ENCODE measurements at regions not wholly inside any gene's neighbourhood (a gene's known extent, or its start where the extent isn't known, plus 50 kb on each side); places are given as distances from the start of the nearest gene placed in this dataset.

DNA sequence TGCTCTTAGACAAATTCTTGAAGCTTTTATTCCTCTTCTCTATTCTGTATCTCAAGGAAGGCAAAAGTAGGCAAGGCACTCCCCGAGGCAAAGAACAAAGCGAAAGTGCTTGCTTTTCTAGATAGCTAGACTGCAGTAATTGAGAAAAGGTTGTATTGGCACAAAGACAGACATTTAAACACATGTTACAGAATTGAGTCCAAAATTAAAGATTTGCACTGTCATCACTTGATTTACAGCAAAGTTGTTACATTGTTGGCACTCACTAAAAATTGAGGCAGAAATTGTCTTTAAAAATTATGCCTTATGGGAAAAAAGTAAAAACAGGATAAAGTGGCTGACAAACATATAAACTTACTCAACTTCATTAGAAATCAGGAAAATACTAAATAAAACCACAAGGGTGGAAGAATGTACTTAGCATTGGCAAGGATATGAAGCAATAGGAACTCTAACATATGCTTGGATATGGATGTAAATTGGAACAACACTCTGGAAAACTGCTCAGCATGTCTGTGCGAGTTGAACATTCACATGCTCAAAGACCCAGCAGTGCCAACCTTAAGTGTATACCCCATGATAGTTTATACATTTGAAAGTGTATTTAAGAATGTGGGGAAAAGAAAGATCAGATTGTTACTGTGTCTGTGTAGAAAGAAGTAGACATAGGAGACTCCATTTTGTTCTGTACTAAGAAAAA, 491.3 kb downstream of the GLRX3 start:
- DNase-seq = no peak

DNA sequence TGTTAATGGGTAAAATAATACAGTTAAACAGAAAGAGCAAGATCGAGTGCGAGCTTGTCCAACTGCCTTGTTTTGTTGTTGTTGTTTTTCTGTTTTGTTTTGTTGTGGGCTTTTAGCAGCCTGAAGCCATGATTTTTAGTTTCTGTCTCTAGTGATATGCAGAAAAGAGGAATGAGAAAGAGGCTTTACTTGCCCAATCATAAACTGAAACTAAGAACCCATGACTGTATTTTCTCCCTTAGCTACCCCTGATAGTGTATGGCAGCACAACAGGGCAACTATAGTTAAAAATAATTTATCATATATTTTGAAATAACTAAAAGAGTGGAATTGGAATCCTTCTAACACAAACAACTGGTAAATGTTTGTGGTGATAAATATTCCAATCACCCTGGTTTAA, 493.9 kb downstream of the GLRX3 start:
- no peak for DNase-seq

DNA sequence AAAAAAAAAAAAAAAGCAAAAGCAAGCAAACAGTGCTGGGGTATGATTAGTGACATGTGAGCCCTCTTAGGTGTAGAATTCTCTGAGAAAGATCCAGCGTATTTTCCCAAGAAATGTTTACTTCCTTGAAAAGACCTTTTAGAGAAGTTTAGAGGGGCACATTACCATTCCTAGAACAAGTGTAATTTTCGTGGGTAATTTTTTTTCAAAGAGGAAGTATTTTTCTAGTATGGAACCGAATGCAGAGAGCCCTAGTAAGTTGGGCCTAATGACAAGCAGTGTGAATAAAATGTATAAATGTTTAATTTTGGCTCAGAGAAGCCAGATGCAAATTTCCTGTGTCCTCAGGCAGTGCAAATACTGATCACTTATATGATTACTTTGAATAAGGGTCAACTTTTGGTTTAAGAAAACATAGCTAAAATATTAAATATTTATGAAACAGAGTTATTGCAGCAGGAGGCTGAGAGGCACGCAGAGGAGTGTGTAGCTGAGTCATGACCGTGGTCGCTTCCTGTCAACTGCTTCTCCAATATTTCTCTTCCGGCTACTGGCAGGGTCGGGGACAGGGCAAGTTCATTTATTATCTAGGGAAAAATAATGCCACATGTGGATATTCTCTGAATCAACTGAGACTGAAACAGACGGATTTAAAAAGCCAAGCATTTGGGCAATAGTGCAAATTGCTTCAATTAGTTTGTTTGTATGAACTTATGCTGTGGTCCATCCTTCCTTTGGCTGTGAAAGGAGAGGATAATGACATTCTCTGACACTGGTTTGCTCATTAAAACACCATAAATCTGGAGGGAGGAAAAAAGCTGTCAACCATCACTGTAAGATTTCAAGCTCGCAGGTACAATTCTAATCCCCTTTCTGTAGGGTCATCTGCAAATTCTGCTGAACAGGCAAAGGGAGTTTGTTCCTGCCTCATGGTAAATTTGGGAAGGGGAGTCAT, 495.2 kb downstream of the GLRX3 start:
- DNase-seq = no peak

DNA sequence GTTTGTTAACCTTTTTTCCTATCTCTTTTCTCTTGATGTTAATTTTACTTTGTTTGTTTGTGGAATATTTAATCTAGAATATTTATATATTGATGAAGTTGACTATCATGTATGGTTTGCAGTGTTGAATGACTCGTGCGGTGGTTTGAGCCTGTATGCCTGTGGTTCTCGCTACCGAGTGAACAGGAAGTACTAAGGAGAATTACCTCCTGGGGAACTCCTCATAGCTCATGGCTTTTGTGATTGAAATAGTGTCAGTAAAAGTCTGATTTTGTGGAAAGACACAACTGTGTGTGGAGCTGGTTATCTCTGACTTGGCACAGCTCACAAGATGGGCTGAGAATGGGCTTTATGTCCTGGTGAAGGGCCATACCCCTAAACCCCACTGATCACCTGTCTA, 498.6 kb downstream of the GLRX3 start:
- no peak for DNase-seq

DNA sequence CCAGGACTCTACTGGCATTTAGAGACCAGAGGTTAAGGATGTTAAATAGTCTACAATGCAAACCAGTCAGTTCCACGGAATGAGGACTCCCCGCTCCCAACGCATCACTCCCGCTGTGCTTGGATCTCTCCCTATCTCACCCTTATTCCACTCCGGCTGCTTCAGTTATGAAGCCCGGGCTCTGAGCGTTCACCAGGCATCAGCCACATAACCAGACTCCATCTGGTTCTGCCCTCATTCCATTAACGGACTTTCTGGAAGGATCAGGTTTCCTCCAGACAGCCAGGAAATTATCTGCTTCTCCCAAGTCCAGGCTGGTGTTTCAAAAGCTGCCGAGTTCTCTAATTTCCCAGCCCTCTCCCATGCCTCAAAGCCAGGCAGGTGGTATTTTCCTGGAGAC, 499.3 kb downstream of the GLRX3 start:
- DNase-seq = no peak

DNA sequence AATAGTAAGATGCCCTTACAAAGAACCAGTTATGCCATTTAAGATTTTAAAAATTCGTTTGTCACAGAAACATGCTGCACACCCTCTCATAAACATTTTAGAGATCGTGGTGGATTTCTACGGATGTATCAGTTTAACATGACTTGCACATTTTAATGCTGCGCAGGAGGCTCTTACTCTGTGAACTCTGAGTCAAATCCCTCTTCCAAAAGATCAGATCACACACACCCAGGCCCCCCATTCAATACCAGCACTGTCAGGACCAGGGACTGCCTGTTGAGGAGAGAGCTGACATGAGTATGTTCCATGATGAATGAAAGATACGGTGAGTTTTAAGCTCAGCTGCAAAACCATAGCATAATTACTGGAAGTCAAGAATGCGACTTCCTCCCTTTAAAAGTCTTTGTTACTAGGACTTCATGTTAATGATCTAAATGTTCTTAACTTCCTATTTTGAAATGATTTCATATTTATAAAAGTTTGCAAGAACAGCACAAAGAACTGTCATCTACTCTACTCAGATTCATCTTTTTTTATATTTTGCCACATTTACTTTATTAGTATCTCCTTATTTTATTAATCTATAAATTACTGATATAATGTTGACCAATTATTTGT, 500.2 kb downstream of the GLRX3 start:
- DNase-seq = no peak

DNA sequence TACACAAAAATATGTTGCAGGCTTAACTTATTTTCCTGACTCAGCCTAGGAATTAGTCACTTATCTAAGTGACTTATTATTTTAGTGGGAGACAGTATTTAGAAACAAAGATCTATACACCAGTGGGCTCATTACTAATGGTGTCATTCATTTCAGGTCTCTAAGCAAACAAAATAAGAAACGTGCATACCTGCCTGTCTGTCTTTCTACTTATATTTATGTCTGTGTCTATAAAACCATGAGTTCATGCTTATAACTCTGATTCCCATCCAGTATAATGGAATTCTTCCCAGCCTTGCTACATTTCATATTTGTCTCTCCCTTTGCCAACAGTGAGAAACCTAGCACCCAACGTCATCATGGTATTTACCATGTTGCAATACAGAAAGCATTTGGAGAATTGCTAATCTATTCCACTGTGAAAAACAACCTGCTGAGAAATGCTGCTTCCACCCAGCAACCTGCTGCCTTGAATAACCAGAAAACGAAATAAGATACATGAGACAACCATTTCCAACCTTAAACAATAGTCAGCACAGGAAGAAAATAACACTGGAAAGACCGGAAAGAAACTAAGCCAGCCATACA, 501.0 kb downstream of the GLRX3 start:
- no peak for DNase-seq

DNA sequence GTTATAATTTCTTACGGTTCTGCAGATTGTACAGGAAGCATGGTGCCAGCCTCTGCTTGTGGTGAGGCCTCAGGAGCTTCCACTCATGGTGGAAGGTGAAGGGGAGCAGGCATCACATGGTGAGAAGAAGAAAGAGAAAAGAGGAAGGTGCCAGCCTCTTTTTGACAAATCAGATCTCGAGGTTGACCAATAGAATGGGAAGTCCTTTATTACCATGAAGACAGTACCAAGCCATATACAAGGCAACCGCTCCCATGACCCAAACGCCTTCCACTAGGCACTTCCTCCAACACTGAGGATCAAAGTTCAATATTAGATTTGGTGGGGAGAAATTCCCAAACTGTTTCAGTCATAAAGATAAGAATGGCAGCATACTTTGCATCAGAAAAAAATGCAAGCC, 502.8 kb downstream of the GLRX3 start:
- no peak for DNase-seq

DNA sequence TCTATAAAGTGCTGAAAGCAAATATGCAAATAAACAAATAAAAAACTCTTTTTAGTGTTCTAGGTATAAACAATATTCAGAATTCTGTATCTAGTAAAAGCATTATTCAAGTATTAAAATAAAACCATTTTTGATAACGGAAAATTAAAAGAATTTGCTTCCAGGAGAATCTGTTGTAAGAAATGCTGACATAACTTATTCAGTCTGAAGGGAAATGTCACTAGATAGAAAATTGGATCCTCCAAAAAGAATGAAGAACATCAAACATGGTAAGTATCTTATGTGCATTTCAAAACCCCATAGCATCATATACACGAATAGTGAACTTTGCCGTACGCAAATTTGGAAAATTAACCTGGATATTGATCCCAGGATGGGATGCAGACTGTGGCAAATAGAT, 506.7 kb downstream of the GLRX3 start:
- no peak for DNase-seq

DNA sequence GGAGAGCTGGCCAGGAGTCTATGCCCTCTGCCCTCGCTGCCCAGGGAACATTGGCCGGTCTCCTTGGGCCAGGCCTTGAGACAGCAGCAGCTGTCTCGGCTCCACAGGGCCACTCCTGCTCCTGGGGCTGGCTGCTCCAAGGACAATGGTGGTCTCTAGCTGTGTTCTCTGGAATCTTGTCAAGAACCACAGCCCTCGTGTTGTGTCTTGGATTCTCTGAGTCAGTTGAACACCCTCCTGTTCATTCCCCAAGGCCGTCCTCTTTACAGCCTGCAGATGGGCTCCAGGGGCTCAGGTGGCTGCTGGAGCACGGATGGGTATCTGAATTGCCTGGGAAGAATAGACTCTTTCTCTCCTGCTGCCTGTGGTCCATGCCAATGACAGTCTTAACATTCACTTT, 511.1 kb downstream of the GLRX3 start:
- no peak for DNase-seq

DNA sequence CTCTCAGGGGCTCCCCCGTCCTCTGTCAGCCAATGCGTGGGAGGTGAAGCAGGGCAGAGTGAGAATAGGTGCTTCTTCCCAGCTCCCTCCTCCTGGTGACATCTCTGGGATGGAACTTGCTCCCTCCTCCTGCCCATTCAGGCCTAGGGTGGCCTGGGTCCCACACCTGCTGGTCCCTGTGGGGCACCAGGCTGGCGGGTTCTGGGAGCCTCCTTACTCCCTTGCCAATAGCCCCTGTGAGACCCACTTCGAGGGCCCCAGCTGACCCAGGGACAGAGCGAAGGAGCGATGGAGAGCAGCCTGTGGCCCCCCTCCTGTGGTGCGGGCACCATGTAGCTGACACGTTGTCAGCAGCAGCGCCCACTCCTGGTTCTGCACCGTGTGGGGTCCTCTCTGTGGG, 512.6 kb downstream of the GLRX3 start:
- DNase-seq = no peak

DNA sequence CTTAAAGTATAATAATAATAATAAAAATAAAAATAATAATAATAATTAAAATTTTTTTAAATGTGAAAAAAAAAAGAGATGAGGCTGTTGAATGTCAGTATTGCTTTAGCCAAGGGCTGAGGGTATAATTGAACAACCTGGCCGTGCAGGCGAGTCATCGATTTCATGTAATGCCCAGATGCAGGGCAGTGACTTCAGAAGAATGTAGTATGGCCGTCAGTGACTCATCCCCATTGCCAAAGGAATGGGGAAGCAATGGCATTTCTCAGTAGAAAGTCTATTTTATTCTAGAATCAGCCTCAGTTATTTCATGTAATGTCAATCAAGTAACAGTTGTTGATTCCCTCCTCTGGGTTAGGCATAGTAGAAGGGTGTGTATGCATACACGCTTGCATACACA, 516.4 kb downstream of the GLRX3 start:
- DNase-seq = no peak

DNA sequence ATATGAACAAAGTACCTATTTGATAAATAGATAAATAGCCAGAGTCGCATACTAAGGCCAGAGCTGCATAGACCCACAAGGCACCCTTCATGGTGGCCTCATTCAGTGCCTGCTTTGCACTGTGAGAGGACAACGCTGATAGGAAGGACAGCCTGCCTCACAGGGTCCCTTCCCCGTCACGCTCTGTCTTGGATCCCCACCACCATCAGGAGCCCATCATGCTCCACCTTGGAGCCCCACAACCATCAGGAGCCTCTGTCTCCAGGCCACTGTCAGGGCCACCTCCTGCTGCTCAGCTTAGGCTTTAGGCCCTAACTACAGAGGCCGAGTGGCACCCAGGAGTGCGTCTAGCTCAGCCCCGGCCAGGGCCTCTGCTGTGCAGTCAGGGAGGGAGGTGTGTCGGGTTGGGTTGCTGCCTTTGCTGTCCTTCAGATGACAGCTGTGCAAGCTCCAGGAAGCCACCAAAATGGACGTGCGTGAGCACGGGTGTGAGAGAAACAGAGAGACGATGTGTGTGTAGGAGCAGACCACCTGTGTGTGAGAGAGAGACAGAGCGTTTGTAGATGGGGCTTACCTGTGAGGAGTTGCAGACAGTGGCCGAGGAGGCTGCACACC, 516.9 kb downstream of the GLRX3 start:
- no peak for DNase-seq

DNA sequence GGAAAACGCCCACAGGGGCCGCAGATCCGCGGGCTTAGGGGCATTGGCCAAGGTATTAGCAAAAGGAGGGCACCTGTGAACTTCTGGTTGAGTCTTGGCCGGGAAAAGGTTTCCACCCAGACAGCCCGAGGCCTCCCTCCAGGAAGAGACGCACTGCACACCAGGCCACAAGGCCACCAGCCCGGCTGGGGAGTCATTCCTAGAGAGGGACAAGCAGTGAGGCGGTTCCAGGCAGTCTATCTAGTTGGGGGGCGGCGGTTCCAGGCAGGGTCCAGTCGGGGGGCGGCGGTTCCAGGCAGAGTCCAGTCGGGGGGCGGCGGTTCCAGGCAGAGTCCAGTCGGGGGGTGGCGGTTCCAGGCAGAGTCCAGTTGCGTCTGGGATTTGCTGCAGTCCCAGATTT, 518.5 kb downstream of the GLRX3 start:
- no peak for DNase-seq

DNA sequence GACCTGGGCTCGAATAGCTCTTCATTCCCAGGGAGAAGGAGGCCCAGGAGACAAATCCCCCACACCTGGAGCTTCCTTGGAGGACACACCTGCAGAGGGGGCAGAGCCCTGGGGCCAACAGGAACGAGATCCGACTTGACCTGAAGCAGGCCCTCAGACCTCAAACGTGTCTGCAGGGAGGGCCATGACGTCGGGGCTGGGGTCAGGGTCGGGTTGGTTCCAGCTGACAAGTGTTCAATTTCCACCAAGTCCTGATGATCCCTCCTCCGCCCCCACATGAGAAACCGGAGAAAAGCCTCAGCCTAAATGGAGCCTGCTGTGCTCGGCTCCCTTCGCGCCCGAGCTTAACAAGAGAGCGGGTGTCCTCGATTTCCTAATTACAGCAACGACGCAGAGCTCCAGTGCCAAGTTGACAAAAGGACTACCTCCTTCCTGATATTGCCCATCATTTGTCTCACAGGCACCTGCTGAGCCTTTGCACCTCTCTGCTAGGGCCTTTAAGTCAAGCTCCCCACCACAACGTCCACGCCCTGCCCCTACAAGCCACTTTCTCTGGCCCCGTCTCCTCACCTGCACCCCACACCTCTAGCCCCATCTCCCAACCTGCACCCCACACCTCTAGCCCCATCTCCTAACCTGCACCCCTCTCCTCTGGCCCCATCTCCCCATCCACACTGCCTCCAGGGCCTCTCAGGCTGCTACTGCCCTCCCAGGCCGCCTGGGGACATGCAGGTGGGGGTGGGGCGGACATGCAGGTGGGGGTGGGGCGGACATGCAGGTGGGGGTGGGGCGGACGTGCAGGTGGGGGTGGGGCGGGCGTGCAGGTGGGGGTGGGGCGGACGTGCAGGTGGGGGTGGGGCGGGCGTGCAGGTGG, 519.4 kb downstream of the GLRX3 start:
- no peak for DNase-seq

DNA sequence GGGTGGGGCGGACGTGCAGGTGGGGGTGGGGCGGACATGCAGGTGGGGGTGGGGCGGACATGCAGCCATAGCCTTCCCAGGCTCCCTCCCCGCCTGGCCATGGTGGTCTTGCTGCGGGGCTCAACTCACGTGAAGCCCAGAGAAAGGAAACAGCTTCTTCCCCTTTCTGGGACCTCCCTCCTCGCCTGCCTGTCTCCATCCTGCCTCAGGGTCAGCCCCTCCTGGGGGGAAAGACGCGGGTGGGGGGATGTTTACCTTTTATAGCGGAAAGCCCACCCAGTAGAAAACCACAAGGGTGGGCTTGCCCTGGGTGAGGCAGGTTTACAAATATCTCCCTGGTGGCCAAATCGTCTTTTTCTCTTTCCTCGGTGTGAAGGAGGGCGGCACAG, 520.0 kb downstream of the GLRX3 start:
- no peak for DNase-seq

DNA sequence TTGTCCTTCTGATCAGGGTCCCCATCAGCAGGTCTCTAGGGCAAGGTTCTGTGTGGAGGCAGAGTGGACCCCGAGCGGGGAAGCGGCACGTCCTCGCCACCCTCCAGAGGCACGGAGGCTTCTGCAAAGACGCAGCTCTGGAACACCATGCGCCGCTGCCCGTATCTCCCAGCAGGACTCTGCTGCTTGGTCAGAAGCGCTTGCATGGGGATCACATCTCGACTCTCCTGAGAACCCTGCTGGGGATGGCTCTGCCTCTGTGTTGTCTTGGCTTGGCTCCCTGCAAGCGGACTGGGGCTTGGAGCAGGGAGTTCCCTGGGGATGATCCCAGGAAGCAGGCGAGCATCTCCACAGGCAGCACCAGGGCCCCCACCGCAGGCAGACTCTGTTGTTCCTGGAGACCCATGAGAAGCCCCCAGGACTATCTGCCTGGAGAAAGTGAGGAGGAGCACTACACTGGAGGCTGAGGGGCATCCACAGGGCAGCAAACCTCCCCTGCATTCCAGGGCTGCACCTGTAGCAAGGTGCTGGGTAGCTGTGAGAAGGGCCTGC, 520.5 kb downstream of the GLRX3 start:
- DNase-seq = no peak

DNA sequence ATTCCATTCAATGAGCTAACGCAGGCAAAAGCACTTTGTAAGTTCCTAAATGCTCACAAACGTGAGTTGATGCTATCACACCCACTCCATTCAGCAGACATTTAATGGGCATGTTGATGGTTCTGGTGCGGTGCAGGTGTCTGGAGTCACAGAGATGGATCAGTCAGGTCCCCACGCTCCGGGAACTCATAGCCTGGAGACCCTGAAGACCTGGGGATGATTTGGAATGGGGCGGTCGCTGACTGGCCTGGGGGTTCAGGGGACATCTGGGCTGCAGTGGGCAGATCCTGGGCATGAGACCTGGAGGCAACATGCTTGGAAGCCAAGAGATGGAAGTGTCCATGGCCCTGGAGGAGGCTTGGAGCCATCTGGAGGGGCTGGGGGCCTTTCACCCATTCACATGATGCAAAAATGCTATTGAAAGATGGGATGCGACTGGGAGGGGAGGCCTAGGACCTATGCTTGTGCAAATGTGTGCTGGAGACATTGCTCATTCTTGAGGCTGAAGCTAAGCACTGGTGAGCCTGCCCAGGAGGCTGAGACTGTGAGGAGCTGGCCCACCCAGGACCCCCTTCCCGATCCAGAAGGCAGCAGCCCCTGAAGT, 522.6 kb downstream of the GLRX3 start:
- no peak for DNase-seq

DNA sequence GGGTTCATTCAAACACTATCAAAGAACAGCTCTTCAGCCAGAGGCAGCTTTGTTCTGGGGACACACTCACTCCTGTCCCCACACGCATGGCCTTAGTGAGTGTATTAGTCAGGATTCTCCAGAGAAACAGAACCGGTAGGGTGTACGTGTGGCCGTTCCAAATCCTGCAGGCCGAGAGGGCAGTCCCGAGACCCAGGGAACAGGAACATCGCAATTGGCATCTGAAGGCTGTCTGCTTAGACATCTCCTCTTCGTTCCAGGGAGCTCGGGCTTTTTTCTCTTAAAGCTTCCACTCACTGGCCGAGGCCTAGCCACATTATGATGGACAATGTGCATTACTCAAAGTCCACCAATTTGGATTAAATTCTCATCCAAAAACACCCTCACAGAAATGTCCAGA, 523.3 kb downstream of the GLRX3 start:
- DNase-seq = no peak

DNA sequence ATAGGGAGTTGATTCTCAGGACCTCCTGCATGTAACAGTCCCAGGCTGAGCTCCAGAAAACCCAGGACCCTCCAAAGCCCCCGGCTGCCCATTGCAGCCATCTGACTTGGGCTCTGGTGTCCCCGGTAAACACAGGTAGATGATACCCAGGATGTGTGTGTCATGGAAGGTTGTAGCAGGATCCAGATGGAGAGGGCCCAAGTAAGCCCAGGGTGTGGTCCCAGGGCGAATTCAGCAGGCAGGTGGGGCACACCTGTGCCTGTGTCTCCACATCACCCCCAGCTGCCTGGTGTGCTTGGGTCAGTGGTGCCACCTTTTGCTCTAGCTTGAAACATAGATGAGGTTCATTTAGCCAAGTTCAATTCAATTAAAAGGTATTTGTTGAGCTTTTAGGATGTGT, 524.1 kb downstream of the GLRX3 start:
- no peak for DNase-seq

DNA sequence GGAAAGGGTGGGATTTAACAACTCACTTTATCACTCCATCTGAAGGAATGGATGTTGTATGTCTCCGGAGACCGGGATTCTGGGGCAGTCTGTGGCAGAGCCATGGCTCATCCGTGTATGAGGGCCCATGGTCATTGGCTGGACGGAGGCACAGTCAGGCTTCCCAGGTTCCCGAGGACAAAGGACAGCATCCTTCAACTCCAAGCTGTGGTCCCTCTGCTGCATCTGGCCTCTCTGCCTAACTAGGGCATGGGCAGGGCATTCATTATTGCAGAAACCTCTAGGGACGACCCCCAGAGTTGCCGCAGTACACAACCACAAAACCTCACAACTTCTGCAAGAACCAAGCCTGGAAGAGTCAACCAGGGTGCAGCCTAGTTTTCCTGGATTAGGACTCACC, 525.2 kb downstream of the GLRX3 start:
- no peak for DNase-seq
